ENCODE measurements at regions not wholly inside any gene's neighbourhood (a gene's known extent, or its start where the extent isn't known, plus 50 kb on each side); places are given as distances from the start of the nearest gene placed in this dataset.
A peak's percentile ranks its signal among the peaks of the same experiment; 100 is the strongest.

DNA sequence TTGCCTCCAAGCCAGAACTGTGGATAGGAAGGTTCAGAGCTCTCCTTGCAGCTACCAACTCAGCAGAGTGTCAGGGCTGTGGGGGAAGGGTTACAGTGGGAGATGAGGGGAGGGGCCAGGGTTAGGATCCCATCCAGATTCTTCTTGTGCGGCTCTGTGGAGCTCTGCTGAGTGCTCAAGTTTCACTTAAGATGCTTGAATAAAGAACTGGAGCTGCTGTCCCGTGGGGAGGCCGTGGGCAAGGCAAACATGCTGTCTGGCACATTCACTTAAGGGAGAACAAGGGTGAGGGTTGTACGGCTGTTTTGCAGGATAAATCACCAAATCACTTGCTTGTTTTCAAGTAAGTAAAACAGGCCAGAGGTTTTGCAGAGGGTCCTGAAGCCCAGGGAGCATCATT, 197.1 kb downstream of the FAM76B start:
- no peak overlapping the region for H3K4me3 ChIP-seq (ENCODE audit: insufficient read depth, low read depth, low read length)
- dilution Hi-C loops (cut with HindIII; ENCODE audit: low sequenced_read_pairs, unreplicated experiment) = no loop called here
- no peak overlapping the region for H3K27ac ChIP-seq (ENCODE audit: insufficient read depth, low read length)
- H3K56ac ChIP-seq (ENCODE audit: extremely low read depth, insufficient read depth, low read length) = no peak overlapping the region
- 0 out of 2 replicates have a peak overlapping the region, but pooled peaks have one; percentile 8 for H3K4ac ChIP-seq (ENCODE audit: low read depth, low read length)
- ATAC-seq (ENCODE audit: low read depth) = peak; percentile 69
- in situ Hi-C loops (cut with MboI; ENCODE audit: low sequenced_read_pairs) = no loop called here
- no peak overlapping the region for H2AK9ac ChIP-seq (replicated peaks; ENCODE audit: low read depth, low read length, poor library complexity)
- TF ChIP-seq RAD21 (IDR thresholded peaks at IDR 0.05; ENCODE audit: low read length) = no peak
- TF ChIP-seq NFE2L2 (IDR thresholded peaks at IDR 0.05; ENCODE audit: low read depth, low read length) = no peak
- no peak for TF ChIP-seq CHD1 (IDR thresholded peaks at IDR 0.05; ENCODE audit: low read depth, low read length)
- no peak for TF ChIP-seq FOS (IDR thresholded peaks at IDR 0.05; ENCODE audit: low read depth, low read length)
- TF ChIP-seq, protein P1, sequence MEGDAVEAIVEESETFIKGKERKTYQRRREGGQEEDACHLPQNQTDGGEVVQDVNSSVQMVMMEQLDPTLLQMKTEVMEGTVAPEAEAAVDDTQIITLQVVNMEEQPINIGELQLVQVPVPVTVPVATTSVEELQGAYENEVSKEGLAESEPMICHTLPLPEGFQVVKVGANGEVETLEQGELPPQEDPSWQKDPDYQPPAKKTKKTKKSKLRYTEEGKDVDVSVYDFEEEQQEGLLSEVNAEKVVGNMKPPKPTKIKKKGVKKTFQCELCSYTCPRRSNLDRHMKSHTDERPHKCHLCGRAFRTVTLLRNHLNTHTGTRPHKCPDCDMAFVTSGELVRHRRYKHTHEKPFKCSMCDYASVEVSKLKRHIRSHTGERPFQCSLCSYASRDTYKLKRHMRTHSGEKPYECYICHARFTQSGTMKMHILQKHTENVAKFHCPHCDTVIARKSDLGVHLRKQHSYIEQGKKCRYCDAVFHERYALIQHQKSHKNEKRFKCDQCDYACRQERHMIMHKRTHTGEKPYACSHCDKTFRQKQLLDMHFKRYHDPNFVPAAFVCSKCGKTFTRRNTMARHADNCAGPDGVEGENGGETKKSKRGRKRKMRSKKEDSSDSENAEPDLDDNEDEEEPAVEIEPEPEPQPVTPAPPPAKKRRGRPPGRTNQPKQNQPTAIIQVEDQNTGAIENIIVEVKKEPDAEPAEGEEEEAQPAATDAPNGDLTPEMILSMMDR (conservative IDR thresholded peaks at IDR 0.05; ENCODE audit: low read depth, low read length) = no peak
- TF ChIP-seq BHLHE40 (IDR thresholded peaks at IDR 0.05; ENCODE audit: low read depth, low read length) = no peak
- no peak for TF ChIP-seq CEBPB (IDR thresholded peaks at IDR 0.05; ENCODE audit: low read depth, low read length)
- TF ChIP-seq, protein P2, sequence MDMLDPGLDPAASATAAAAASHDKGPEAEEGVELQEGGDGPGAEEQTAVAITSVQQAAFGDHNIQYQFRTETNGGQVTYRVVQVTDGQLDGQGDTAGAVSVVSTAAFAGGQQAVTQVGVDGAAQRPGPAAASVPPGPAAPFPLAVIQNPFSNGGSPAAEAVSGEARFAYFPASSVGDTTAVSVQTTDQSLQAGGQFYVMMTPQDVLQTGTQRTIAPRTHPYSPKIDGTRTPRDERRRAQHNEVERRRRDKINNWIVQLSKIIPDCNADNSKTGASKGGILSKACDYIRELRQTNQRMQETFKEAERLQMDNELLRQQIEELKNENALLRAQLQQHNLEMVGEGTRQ (IDR thresholded peaks at IDR 0.05; ENCODE audit: low read depth, low read length) = no peak
- H3K23ac ChIP-seq (ENCODE audit: low read depth, low read length) = 0 out of 2 replicates have a peak overlapping the region, but pooled peaks have one; percentile 2
- H3K18ac ChIP-seq (ENCODE audit: low read depth, low read length) = no peak overlapping the region
- ChIA-PET POLR2A (ENCODE audit: unreplicated experiment) (no interaction called here), CTCF (no interaction called here)
- H3K79me1 ChIP-seq (ENCODE audit: low read depth in 1 of 2, low read length in 2 of 2) = no peaks in the 10 kb centered on the region
- H3K27me3 ChIP-seq (ENCODE audit: control insufficient read depth, insufficient read depth, low read length) = no peaks in the 10 kb centered on the region
- H2BK20ac ChIP-seq (ENCODE audit: low read depth, low read length) = 0 out of 2 replicates have a peak overlapping the region, but pooled peaks have one; percentile 28
- peaks cover 8% of the 10 kb centered on the region; the same call in 1 of the 2 replicates for H3K4me1 ChIP-seq (ENCODE audit: control insufficient read depth, insufficient read depth, low read length)
- peak overlapping the region; percentile 64 for H2AFZ ChIP-seq (replicated peaks; ENCODE audit: low read length, poor library complexity)
- H2AK5ac ChIP-seq (ENCODE audit: low read depth, low read length) = 0 out of 2 replicates have a peak overlapping the region, but pooled peaks have one; percentile 5
- no peak overlapping the region for H3K9ac ChIP-seq (ENCODE audit: low read depth, low read length)
- H2BK15ac ChIP-seq (ENCODE audit: low read depth, low read length) = 0 out of 3 replicates have a peak overlapping the region, but pooled peaks have one; percentile 14
- 0 out of 2 replicates have a peak overlapping the region, but pooled peaks have one; percentile 2 for H4K91ac ChIP-seq (ENCODE audit: insufficient read depth, low read depth, low read length)
- H4K8ac ChIP-seq (ENCODE audit: low read depth in 2 of 2, low read length in 2 of 2) = no peak overlapping the region
- H3K36me3 ChIP-seq (ENCODE audit: control insufficient read depth, insufficient read depth, low read length) = no peaks in the 10 kb centered on the region
- no peaks in the 10 kb centered on the region for H3K9me3 ChIP-seq (ENCODE audit: control insufficient read depth, insufficient read depth, low read length)
- H3K9me1 ChIP-seq (ENCODE audit: insufficient read depth, low read length) = peaks cover 3% of the 10 kb centered on the region; the same call in 1 of the 2 replicates
- peak overlapping the region; percentile 9; the same call in 1 of the 2 replicates for H3K4me2 ChIP-seq (ENCODE audit: low read depth, low read length)
- peak overlapping the region; percentile 30; the same call in 1 of the 2 replicates for H3K14ac ChIP-seq (replicated peaks; ENCODE audit: low read depth, low read length)
- BruUV-seq (replicated peaks) = no TSS peak
- H4K5ac ChIP-seq (ENCODE audit: low read depth, low read length) = no peak overlapping the region
- H2BK5ac ChIP-seq (ENCODE audit: low read depth, low read length, poor library complexity, severe bottlenecking) = no peak overlapping the region
- 37% methylated on average over 3 of the region's 4 CpGs; no CpG with 5 or more reads in 1 of the 2 experiments for WGBS, 2 experiments (ENCODE audit: extremely low coverage in 2 of 2, insufficient read length in 1 of 2)
- intact Hi-C loops (cut with micrococcal nuclease) = loop anchor here (10.0 kb wide), 1 partner anchor 438 kb away; no protein-coding TSS in a partner anchor
- no peaks in the 10 kb centered on the region for H4K20me1 ChIP-seq (ENCODE audit: insufficient read depth, low read length)
- peak overlapping the region; percentile 56 for H2BK120ac ChIP-seq (ENCODE audit: low read depth, low read length)
- peak; percentile 23 for DNase-seq

All from IMR-90 (cell line).